H1 (cell line): ENCODE measurements at regions not wholly inside any gene's neighbourhood (a gene's known extent, or its start where the extent isn't known, plus 50 kb on each side); places are given as distances from the start of the nearest gene placed in this dataset.

Experiments
- CTCF ChIA-PET: fragments of 300-600 bp; sonication (Branson Sonifier 250); formaldehyde crosslinking; loops from one replicate; lab custom pipeline; 2021; ENCODE audit not compliant: partially characterized antibody; lab: Charles Lee
- POLR2A ChIA-PET: fragments of 300-600 bp; sonication (Branson Sonifier 250); formaldehyde crosslinking; loops from one replicate; lab custom pipeline; 2021; ENCODE audit warnings: inconsistent platforms; ENCODE audit not compliant: partially characterized antibody; lab: Charles Lee
- DNase-seq, 2 experiments: peaks; one replicate each; pipeline versions ENCODE4 v3.0.0 to v3.0.0-alpha.2; 2010 to 2022; ENCODE audit warnings: low spot score in 2 of 2, low read depth in 1 of 2, mixed read lengths in 1 of 2
- FAIRE-seq: peaks from 2 replicates; lab custom pipeline; 2011; peaks lifted over from hg19 to GRCh38; lab: Jason Lieb, UNC
- H2AFZ ChIP-seq: 2 replicates; pipeline ENCODE4 v1.8.1; 2012; ENCODE audit warnings: low read length, inconsistent platforms
- H2AK5ac ChIP-seq: 2 replicates; pipeline ENCODE4 v1.6.1; 2013; ENCODE audit warnings: low read depth, low read length
- H2BK120ac ChIP-seq: replicated peaks from 2 replicates; pipeline ENCODE3; 2013; ENCODE audit warnings: low read depth, low read length, inconsistent platforms
- H2BK12ac ChIP-seq: 2 replicates; pipeline ENCODE4 v1.6.1; 2013; ENCODE audit warnings: low read depth, low read length
- H2BK15ac ChIP-seq: 2 replicates; pipeline ENCODE4 v1.6.1; 2013; ENCODE audit warnings: low read length
- H2BK20ac ChIP-seq: 2 replicates; pipeline ENCODE4 v1.6.1; 2013; ENCODE audit warnings: low read length
- H2BK5ac ChIP-seq: 2 replicates; pipeline ENCODE4 v1.6.1; 2013; ENCODE audit warnings: low read depth, low read length
- H3K14ac ChIP-seq: 2 replicates; pipeline ENCODE4 v1.6.1; 2013; ENCODE audit warnings: inconsistent platforms; ENCODE audit not compliant: insufficient read length
- H3K18ac ChIP-seq: 2 replicates; pipeline ENCODE4 v1.6.1; 2013; ENCODE audit warnings: low read length; ENCODE audit errors: extremely low read depth
- H3K23ac ChIP-seq: 2 replicates; pipeline ENCODE4 v1.6.1; 2013; ENCODE audit warnings: inconsistent platforms; ENCODE audit not compliant: insufficient read length
- H3K23me2 ChIP-seq: 2 replicates; pipeline ENCODE4 v1.6.1; 2013; ENCODE audit warnings: low read depth, low read length
- H3K27ac ChIP-seq: 2 replicates; pipeline ENCODE4 v1.6.1; 2011; ENCODE audit warnings: low read depth, low read length, inconsistent platforms
- H3K27me3 ChIP-seq, 4 experiments: replicated peaks in 1 of 4; 1 replicate in 1 of 4; 2 replicates in 3 of 4; pipeline versions ENCODE4 v1.6.1 to v1.8.1; 2011 to 2013; ENCODE audit warnings: low read length in 3 of 4, mild to moderate bottlenecking in 3 of 4, inconsistent platforms in 2 of 4, mixed read lengths in 2 of 4, moderate library complexity in 1 of 4; ENCODE audit not compliant: control insufficient read depth in 3 of 4, insufficient read depth in 3 of 4; ENCODE audit errors: extremely low read depth in 1 of 4
- H3K36me3 ChIP-seq, 4 experiments: 2 replicates each; pipeline versions ENCODE4 v1.6.1 to v1.8.1; 2011 to 2013; ENCODE audit warnings: mild to moderate bottlenecking in 4 of 4, low read length in 3 of 4, moderate library complexity in 2 of 4, control low read depth in 1 of 4, inconsistent platforms in 1 of 4; ENCODE audit not compliant: insufficient read depth in 4 of 4, control insufficient read depth in 2 of 4
- H3K4ac ChIP-seq: replicated peaks from 2 replicates; pipeline ENCODE3; 2013; ENCODE audit warnings: low read length, low read depth, mixed read lengths, inconsistent platforms; ENCODE audit not compliant: insufficient read length
- H3K4me1 ChIP-seq, 4 experiments: replicated peaks in 1 of 4; 1 replicate in 1 of 4; 2 replicates in 3 of 4; pipeline versions ENCODE4 v1.6.1 to v1.8.1; 2011 to 2013; ENCODE audit warnings: low read length in 3 of 4, inconsistent platforms in 2 of 4, mixed read lengths in 1 of 4; ENCODE audit not compliant: insufficient read depth in 4 of 4, control insufficient read depth in 3 of 4
- H3K4me2 ChIP-seq, 2 experiments: 2 replicates each; pipeline versions ENCODE4 v1.6.1 to v1.8.1; 2011 to 2013; ENCODE audit warnings: low read depth in 2 of 2, low read length in 2 of 2, control low read depth in 1 of 2, inconsistent platforms in 1 of 2, mild to moderate bottlenecking in 1 of 2; ENCODE audit not compliant: insufficient read depth in 1 of 2
- H3K4me3 ChIP-seq, 4 experiments: fragments of 200-600, 300-600 bp in 1 of 4; sonication (generic), shearing (Covaris generic), sonication (Bioruptor Twin) in 1 of 4; 2 replicates each; pipeline versions ENCODE4 v1.5.1 to v1.8.1; 2011 to 2016; ENCODE audit warnings: low read length in 4 of 4, low read depth in 3 of 4, control low read depth in 2 of 4, inconsistent platforms in 2 of 4, mild to moderate bottlenecking in 2 of 4, mixed read lengths in 1 of 4, moderate library complexity in 1 of 4; ENCODE audit not compliant: insufficient read depth in 2 of 4; ENCODE audit errors: extremely low read depth in 1 of 4
- H3K56ac ChIP-seq: replicated peaks from 2 replicates; pipeline ENCODE3; 2013; ENCODE audit warnings: low read depth, mild to moderate bottlenecking, mixed read lengths, low read length, inconsistent platforms; ENCODE audit not compliant: insufficient read length
- H3K79me1 ChIP-seq: 2 replicates; pipeline ENCODE4 v1.6.1; 2013; ENCODE audit warnings: low read depth, low read length, control low read depth
- H3K79me2 ChIP-seq, 2 experiments: 2 replicates each; pipeline versions ENCODE4 v1.6.1 to v1.8.1; 2012 to 2013; ENCODE audit warnings: low read length in 2 of 2, mild to moderate bottlenecking in 2 of 2, inconsistent platforms in 1 of 2; ENCODE audit not compliant: insufficient read depth in 2 of 2, control insufficient read depth in 1 of 2
- H3K9ac ChIP-seq, 4 experiments: replicated peaks in 1 of 4; 1 replicate in 1 of 4; 2 replicates in 3 of 4; pipeline versions ENCODE4 v1.6.1 to v1.8.1; 2011 to 2013; ENCODE audit warnings: low read depth in 3 of 4, low read length in 3 of 4, control low read depth in 2 of 4, mild to moderate bottlenecking in 2 of 4, moderate library complexity in 2 of 4, inconsistent platforms in 1 of 4; ENCODE audit errors: extremely low read depth in 1 of 4
- H3K9me3 ChIP-seq, 2 experiments: 2 replicates each; pipeline versions ENCODE4 v1.6.1 to v1.8.1; 2012 to 2013; ENCODE audit warnings: mild to moderate bottlenecking in 2 of 2, moderate library complexity in 2 of 2, control low read depth in 1 of 2, inconsistent platforms in 1 of 2, low read depth in 1 of 2, low read length in 1 of 2, mixed read lengths in 1 of 2; ENCODE audit not compliant: insufficient read depth in 2 of 2
- H4K20me1 ChIP-seq, 2 experiments: replicated peaks in 1 of 2; 2 replicates each; pipeline versions ENCODE3 to v1.8.1; 2011 to 2013; ENCODE audit warnings: inconsistent platforms in 2 of 2, low read length in 2 of 2, mild to moderate bottlenecking in 1 of 2; ENCODE audit not compliant: insufficient read depth in 2 of 2, control insufficient read depth in 1 of 2
- H4K5ac ChIP-seq: 2 replicates; pipeline ENCODE4 v1.6.1; 2013; ENCODE audit warnings: low read length, low read depth, mixed read lengths, inconsistent platforms; ENCODE audit not compliant: insufficient read length
- H4K8ac ChIP-seq: 2 replicates; pipeline ENCODE4 v1.8.0; 2013; ENCODE audit warnings: mild to moderate bottlenecking, moderate library complexity, low read length, inconsistent platforms; ENCODE audit not compliant: insufficient read depth; ENCODE audit errors: extremely low read depth
- H4K91ac ChIP-seq: replicated peaks from 2 replicates; pipeline ENCODE3; 2013; ENCODE audit warnings: low read length, mixed read lengths, inconsistent platforms; ENCODE audit not compliant: insufficient read length
- BCL11A ChIP-seq, 2 experiments: IDR thresholded peaks; one replicate each; pipeline ENCODE4 v1.6.1; 2011; ENCODE audit warnings: low read depth in 2 of 2, low read length in 2 of 2, mild to moderate bottlenecking in 2 of 2

DNA sequence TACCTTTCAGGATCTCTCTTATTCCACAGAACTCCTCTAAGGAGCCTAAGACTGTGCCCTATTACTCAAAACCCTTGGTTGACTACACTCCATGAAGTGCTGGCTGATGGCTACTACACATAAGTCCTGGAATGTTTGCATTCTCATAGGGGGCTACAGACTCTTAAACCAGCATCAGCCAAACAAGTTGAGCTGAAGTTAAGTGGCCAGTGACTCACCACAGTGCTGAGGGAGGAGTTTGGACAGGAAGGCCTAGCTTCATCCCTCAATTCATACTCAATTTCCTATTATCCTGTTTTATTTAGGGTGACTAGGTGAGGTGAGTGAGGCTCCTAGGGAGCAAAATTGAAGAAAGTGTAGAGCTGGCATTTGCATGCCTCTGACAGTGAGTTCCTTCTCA lies 246.7 kb downstream of the SMAD2 start:
- Histone ChIP-seq H4K20me1 (no peaks in the 10 kb centered on the region), H2AK5ac (no peak overlapping the region), H3K4me1 (no peaks in the 10 kb centered on the region), H3K4ac (no peak overlapping the region), H3K23ac (no peak overlapping the region), H3K79me1 (no peaks in the 10 kb centered on the region), H2BK5ac (no peak overlapping the region), H3K4me3 (no peak overlapping the region), H3K18ac (no peak overlapping the region), H2AFZ (no peak overlapping the region), H3K9ac (no peak overlapping the region), H3K27me3 (no peaks in the 10 kb centered on the region)
- no peak for FAIRE-seq
- no peak for TF ChIP-seq BCL11A (IDR thresholded peaks at IDR 0.05; ENCODE audit: low read depth in 2 of 2, low read length in 2 of 2)
- TF ChIP-seq, all 59 proteins: peak for 0
- no peak overlapping the region for H3K14ac ChIP-seq
- no peak overlapping the region for H2BK120ac ChIP-seq
- H3K4me2 ChIP-seq = no peak overlapping the region
- H3K56ac ChIP-seq = no peak overlapping the region
- no peaks in the 10 kb centered on the region for H3K79me2 ChIP-seq
- H3K23me2 ChIP-seq = no peaks in the 10 kb centered on the region; the same call in 1 of the 2 replicates
- no peak overlapping the region for H3K27ac ChIP-seq
- no peak overlapping the region for H2BK12ac ChIP-seq
- no peaks in the 10 kb centered on the region for H3K9me3 ChIP-seq
- no peak for DNase-seq
- POLR2A ChIA-PET = no interaction called here
- H4K91ac ChIP-seq = no peak overlapping the region
- no peak overlapping the region for H2BK20ac ChIP-seq
- no peak overlapping the region for H4K8ac ChIP-seq
- no peaks in the 10 kb centered on the region for H3K36me3 ChIP-seq
- no peak overlapping the region for H2BK15ac ChIP-seq
- CTCF ChIA-PET = interaction anchor here (1.1 to 1.3 kb wide), 2 partner anchors 13 to 71 kb away, joined by 3 to 4 read pairs; no protein-coding TSS in a partner anchor
- no peak overlapping the region for H4K5ac ChIP-seq
